ENCODE measurements at regions not wholly inside any gene's neighbourhood (a gene's known extent, or its start where the extent isn't known, plus 50 kb on each side); places are given as distances from the start of the nearest gene placed in this dataset.
"Not testable (repeated sequence)": the region's sequence is repeated elsewhere in the genome, so short reads cannot be mapped to it uniquely, and the experiment has no call there.

- no peaks in the 10 kb centered on the region for H3K9me3 ChIP-seq
- no peak overlapping the region for H3K27ac ChIP-seq
- no peak for DNase-seq
- H3K27me3 ChIP-seq, result no peaks in the 10 kb centered on the region
- H3K4me1 ChIP-seq, result no peaks in the 10 kb centered on the region
- H3K4me3 ChIP-seq, result no peak overlapping the region
- WGBS (ENCODE audit: insufficient coverage, low coverage, low lambda C conversion rate, missing lambda C conversion rate), result 81% methylated on average over 2 of the region's 2 CpGs
- TF ChIP-seq, protein P1, sequence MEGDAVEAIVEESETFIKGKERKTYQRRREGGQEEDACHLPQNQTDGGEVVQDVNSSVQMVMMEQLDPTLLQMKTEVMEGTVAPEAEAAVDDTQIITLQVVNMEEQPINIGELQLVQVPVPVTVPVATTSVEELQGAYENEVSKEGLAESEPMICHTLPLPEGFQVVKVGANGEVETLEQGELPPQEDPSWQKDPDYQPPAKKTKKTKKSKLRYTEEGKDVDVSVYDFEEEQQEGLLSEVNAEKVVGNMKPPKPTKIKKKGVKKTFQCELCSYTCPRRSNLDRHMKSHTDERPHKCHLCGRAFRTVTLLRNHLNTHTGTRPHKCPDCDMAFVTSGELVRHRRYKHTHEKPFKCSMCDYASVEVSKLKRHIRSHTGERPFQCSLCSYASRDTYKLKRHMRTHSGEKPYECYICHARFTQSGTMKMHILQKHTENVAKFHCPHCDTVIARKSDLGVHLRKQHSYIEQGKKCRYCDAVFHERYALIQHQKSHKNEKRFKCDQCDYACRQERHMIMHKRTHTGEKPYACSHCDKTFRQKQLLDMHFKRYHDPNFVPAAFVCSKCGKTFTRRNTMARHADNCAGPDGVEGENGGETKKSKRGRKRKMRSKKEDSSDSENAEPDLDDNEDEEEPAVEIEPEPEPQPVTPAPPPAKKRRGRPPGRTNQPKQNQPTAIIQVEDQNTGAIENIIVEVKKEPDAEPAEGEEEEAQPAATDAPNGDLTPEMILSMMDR (IDR thresholded peaks at IDR 0.05), result no peak
- TF ChIP-seq POLR2A (IDR thresholded peaks at IDR 0.05), result no peak
- H3K36me3 ChIP-seq, result no peaks in the 10 kb centered on the region
- intact Hi-C loops (cut with DNase I), result no loop called here
- no peak for ATAC-seq
These were observed 78.4 kb upstream of the TMEM170B start for GRCh38 chr6:11459079-11459610.

DNA sequence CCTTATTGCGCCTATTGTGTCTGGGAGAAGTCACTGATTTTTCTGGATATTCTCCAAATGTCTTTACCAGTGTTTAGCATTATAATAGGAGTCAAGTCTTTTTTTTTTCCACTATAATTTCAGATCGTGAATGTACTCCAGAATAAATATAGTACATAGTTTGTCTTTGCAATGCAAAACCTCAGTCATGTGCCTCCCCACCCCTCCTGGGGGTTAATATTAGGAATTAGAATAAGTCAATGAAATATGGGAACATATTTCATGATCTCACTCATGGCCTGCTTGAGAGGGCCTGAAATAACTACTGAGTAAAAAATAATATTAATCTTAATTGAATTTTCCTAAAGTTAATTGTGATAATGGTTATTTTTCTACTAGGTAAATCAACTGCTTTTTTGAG lies 79.0 kb upstream of the TMEM170B start:
- Histone ChIP-seq H3K4me3 (no peak overlapping the region), H3K36me3 (no peaks in the 10 kb centered on the region), H3K27me3 (no peaks in the 10 kb centered on the region), H3K9me3 (no peaks in the 10 kb centered on the region), H3K27ac (no peak overlapping the region), H3K4me1 (no peaks in the 10 kb centered on the region)
- WGBS (ENCODE audit: insufficient coverage, low coverage, low lambda C conversion rate, missing lambda C conversion rate), result 63% methylated on average over 2 of the region's 2 CpGs
- intact Hi-C loops (cut with DNase I), result no loop called here
- ATAC-seq (no peak), DNase-seq (no peak)
- TF ChIP-seq, protein P1 (IDR thresholded peaks at IDR 0.05), result no peak
- no peak for TF ChIP-seq POLR2A (IDR thresholded peaks at IDR 0.05)

GRCh38 chr6:11457422-11457821 lies 80.1 kb upstream of the TMEM170B start:
- H3K9me3 ChIP-seq; DNase-seq; intact Hi-C loops (cut with DNase I); H3K27me3 ChIP-seq; H3K36me3 ChIP-seq; H3K4me1 ChIP-seq; H3K4me3 ChIP-seq; H3K27ac ChIP-seq; ATAC-seq: not testable (repeated sequence)
- 93% methylated on average over 3 of the region's 6 CpGs for WGBS (ENCODE audit: insufficient coverage, low coverage, low lambda C conversion rate, missing lambda C conversion rate)

DNA sequence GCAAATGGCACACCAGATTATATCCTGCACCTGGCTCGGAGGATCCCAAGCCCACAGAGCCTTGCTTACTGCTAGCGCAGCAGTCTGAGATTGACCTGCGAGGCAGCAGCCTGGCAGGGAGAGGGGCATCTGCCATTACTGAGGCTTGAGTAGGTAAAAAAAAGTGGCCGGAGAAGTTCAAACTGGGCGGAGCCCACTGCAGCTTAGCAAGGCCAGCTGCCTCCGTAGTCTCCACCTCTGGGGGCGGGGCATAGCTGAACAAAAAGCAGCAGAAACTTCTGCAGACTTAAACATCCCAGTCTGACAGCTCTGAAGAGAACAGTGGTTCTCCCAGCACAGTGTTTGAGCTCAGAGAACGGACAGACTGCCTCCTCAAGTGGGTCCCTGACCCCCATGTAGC lies 85.4 kb upstream of the TMEM170B start:
- H3K4me3 ChIP-seq; DNase-seq; H3K36me3 ChIP-seq; H3K27me3 ChIP-seq; H3K4me1 ChIP-seq; H3K27ac ChIP-seq; H3K9me3 ChIP-seq; intact Hi-C loops (cut with DNase I); ATAC-seq: not testable (repeated sequence)
- WGBS (ENCODE audit: insufficient coverage, low coverage, low lambda C conversion rate, missing lambda C conversion rate), result 100% methylated on average over 3 of the region's 8 CpGs

GRCh38 chr6:11450037-11450436 lies 87.5 kb upstream of the TMEM170B start:
- intact Hi-C loops (cut with DNase I), result no loop called here
- Histone ChIP-seq H3K27me3 (no peaks in the 10 kb centered on the region), H3K36me3 (no peaks in the 10 kb centered on the region), H3K27ac (no peak overlapping the region), H3K9me3 (no peaks in the 10 kb centered on the region), H3K4me3 (no peak overlapping the region), H3K4me1 (no peaks in the 10 kb centered on the region)
- ATAC-seq (no peak), DNase-seq (no peak)
- 50% methylated on average over 2 of the region's 2 CpGs for WGBS (ENCODE audit: insufficient coverage, low coverage, low lambda C conversion rate, missing lambda C conversion rate)
- no peak for TF ChIP-seq POLR2A (IDR thresholded peaks at IDR 0.05)
- TF ChIP-seq, protein P1 (IDR thresholded peaks at IDR 0.05), result no peak

DNA sequence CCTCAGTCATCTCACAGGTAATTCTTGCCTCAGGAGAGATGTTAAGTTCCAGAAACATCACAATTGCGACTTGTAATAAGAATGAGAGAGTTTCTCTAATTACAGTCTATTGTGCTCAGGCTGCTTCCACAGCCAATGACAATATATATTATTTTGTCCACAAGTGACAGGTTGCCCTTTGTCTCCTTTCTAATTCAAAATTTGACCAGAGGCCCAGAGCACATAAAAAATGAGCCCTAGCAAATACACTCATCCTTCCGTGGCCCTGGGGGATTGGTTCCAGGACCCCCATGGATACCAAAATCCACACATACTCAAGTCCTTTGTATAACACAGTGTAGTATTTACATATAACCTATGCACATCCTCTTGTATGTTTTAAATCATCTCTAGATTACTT lies 88.1 kb upstream of the TMEM170B start:
- ATAC-seq, result no peak
- no peak for TF ChIP-seq POLR2A (IDR thresholded peaks at IDR 0.05)
- TF ChIP-seq, protein P1 (IDR thresholded peaks at IDR 0.05), result no peak
- Histone ChIP-seq H3K27me3 (no peaks in the 10 kb centered on the region), H3K9me3 (no peaks in the 10 kb centered on the region), H3K4me1 (no peaks in the 10 kb centered on the region), H3K27ac (no peak overlapping the region), H3K36me3 (no peaks in the 10 kb centered on the region), H3K4me3 (no peak overlapping the region)
- intact Hi-C loops (cut with DNase I), result no loop called here
- WGBS (ENCODE audit: insufficient coverage, low coverage, low lambda C conversion rate, missing lambda C conversion rate), result 81% methylated on average over 2 of the region's 2 CpGs
- DNase-seq, result no peak
